Ishikawa (cell line): ENCODE measurements at regions not wholly inside any gene's neighbourhood (a gene's known extent, or its start where the extent isn't known, plus 50 kb on each side); places are given as distances from the start of the nearest gene placed in this dataset.

Source experiments
- CEBPB ChIP-seq: IDR thresholded peaks from 2 replicates; pipeline ENCODE4 v1.6.1; 2012
- CREB1 ChIP-seq: IDR thresholded peaks from 2 replicates; pipeline ENCODE4 v1.6.1; 2012; ENCODE audit warnings: low read depth
- EGR1 ChIP-seq: IDR thresholded peaks from 2 replicates; pipeline ENCODE4 v1.6.1; 2012
- FOXM1 ChIP-seq: IDR thresholded peaks from 2 replicates; pipeline ENCODE4 v1.6.1; 2012; ENCODE audit warnings: low read depth, borderline replicate concordance
- MAX ChIP-seq: IDR thresholded peaks from 2 replicates; pipeline ENCODE4 v1.6.1; 2012
- NFIC ChIP-seq: IDR thresholded peaks from 2 replicates; pipeline ENCODE4 v1.6.1; 2012
- RAD21 ChIP-seq: IDR thresholded peaks from 2 replicates; pipeline ENCODE4 v1.6.1; 2012; ENCODE audit warnings: low read depth
- REST ChIP-seq: IDR thresholded peaks from 2 replicates; pipeline ENCODE4 v1.6.1; 2012; ENCODE audit warnings: low read depth, mild to moderate bottlenecking
- TAF1 ChIP-seq: IDR thresholded peaks from 2 replicates; pipeline ENCODE4 v1.6.1; 2012; ENCODE audit warnings: low read depth, mild to moderate bottlenecking
- TCF12 ChIP-seq: IDR thresholded peaks from 2 replicates; pipeline ENCODE4 v1.6.1; 2012; ENCODE audit warnings: low read depth
- TEAD4 ChIP-seq: IDR thresholded peaks from 2 replicates; pipeline ENCODE4 v1.6.1; 2012
- USF1 ChIP-seq: IDR thresholded peaks from 2 replicates; pipeline ENCODE4 v1.6.1; 2012
- YY1 ChIP-seq: IDR thresholded peaks from 2 replicates; pipeline ENCODE4 v1.6.1; 2012; ENCODE audit warnings: low read depth
- ZBTB7A ChIP-seq: IDR thresholded peaks from 2 replicates; pipeline ENCODE4 v1.6.1; 2012; ENCODE audit warnings: low read depth

GRCh38 chr1:73273886-73274285, 924.1 kb downstream of the LRRIQ3 start:
- no peak for TF ChIP-seq TCF12
- TF ChIP-seq MAX: no peak

- no peak for TF ChIP-seq CEBPB
- no peak for TF ChIP-seq USF1
- TF ChIP-seq MAX: no peak
- no peak for TF ChIP-seq TCF12
- no peak for TF ChIP-seq REST
- no peak for TF ChIP-seq NFIC
- TF ChIP-seq FOXM1: no peak
- no peak for TF ChIP-seq YY1
- TF ChIP-seq RAD21: no peak
- TF ChIP-seq TAF1: no peak
Observed at GRCh38 chr1:73218995-73219546, 936.7 kb upstream of the NEGR1 start.

- peak; percentile 34 for TF ChIP-seq RAD21
- no peak for TF ChIP-seq REST
Observed at GRCh38 chr1:73205294-73205973, 923.1 kb upstream of the NEGR1 start.

- no peak for TF ChIP-seq ZBTB7A
- TF ChIP-seq MAX: no peak
- TF ChIP-seq RAD21: no peak
- no peak for TF ChIP-seq TCF12
- TF ChIP-seq TEAD4: no peak
- TF ChIP-seq EGR1: no peak
- TF ChIP-seq USF1: no peak
Observed at GRCh38 chr1:73197972-73198371, 915.6 kb upstream of the NEGR1 start.

- TF ChIP-seq NFIC: no peak
Observed at GRCh38 chr1:73194965-73195364, 912.6 kb upstream of the NEGR1 start.

- no peak for TF ChIP-seq NFIC
- no peak for TF ChIP-seq MAX
- TF ChIP-seq TCF12: no peak
- no peak for TF ChIP-seq EGR1
- TF ChIP-seq TEAD4: no peak
- no peak for TF ChIP-seq YY1
- TF ChIP-seq CEBPB: no peak
- TF ChIP-seq CREB1: no peak
- no peak for TF ChIP-seq USF1
- TF ChIP-seq TAF1: no peak
- TF ChIP-seq ZBTB7A: no peak
Observed at GRCh38 chr1:73181190-73181540, 898.8 kb upstream of the NEGR1 start.
